Activated CD4-positive, alpha-beta T cell treated with anti-CD3 and anti-CD28 coated beads, Interleukin-2, amount 50 U/mL, for 48 hours (primary cell): ENCODE measurements at regions not wholly inside any gene's neighbourhood (a gene's known extent, or its start where the extent isn't known, plus 50 kb on each side); places are given as distances from the start of the nearest gene placed in this dataset.

Source experiments
- DNase-seq, 2 experiments: peaks; one replicate each; pipeline ENCODE4 v3.0.0-alpha.2; 2020

DNA sequence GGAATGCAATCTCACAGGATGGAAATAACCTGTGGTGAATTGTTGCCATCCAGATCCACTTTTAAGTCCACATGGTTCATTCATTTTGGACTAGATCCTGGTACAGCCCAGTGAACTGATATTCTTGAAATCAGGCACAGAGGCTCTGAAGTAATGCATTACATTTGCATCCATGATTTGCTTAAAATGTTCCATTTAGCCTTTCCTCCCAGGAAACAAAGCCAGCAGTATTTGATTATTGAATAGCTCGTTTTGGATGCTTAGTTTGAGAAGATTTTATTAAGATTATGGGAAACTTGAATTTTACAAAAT lies 995.8 kb upstream of the CDH2 start:
- DNase-seq: no peak

DNA sequence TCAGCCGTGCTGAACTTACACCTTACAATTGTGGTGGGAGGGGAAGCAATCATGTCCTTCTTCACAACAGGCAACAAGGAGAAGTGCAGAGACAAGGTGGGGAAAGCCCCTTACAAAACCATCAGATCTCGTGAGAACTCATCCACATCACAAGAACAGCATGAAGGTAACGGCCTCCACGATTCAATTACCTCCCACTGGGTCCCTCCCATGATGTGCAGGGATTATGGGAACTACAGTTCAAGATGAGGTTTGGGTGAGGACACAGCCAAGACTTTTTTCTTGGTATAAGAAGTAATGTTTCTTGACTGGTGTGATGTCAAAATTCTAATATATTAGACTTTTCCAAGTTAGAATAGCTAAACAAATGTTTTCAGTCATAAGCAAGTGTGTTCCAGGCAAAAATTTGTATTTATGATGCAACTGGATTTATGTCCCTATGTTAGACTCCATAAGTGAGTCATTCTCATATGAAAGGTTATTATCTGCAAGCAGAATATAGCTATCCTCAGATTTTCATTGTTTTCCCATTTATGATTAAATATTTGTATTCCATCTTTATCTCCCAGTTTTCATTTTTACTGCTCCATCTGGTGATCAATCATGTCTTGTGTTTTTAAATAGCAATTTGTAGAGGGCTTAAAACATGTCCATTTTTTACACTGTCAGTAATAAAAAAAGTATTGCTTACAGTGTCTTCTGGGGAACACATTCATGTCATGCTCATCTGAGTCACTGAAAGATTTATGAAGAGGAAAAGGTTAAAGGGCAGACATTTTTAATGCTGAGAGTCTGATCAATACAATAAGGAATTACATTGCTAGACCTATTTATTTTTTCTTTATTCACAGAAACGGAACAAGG lies 995.2 kb upstream of the CDH2 start:
- no peak for DNase-seq

DNA sequence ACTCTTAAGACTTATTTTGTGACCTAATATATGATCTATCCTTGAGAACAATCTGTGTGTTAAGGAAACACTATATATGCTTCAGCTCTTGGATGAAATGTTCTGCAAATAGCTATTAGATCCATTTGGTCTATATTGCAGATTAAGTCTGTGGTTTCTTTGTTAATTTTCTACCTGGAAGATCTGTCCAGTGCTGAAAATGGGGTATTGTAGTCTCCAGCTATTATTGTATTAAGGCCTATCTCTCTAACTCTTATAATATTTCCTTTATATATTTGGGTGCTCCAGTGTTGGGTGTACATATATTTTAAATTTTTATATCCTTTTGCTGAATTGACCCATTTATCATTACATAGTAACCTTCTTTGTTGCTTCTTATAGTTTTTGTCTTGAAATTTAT lies 992.7 kb upstream of the CDH2 start:
- DNase-seq: no peak

DNA sequence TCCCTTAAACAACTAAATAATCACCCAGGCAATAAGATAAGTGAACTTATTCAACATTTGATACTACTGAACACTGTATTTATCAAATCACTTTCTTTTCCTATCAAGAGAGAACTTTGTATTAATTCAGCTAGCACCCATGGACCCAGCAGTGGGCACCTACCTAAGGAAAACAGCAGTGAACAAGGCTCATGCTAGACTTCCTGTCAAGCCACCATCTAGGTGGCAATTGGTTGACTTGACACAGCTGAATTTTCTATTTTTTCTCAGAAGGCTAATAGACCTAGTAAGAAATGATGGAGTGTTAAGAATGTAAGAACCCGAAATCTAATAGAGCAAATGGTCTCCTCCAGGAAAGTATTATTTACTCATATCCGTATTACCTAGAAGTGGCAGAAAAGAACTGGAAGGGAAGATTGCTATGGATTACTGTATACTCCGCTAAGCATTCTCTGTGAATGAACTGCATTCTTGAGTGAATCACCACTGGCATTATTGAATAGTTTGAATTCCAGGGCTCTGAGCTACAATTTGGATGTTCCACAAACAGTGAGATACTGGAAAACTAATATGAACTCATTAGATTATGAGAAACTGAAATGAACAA lies 988.2 kb upstream of the CDH2 start:
- no peak for DNase-seq

DNA sequence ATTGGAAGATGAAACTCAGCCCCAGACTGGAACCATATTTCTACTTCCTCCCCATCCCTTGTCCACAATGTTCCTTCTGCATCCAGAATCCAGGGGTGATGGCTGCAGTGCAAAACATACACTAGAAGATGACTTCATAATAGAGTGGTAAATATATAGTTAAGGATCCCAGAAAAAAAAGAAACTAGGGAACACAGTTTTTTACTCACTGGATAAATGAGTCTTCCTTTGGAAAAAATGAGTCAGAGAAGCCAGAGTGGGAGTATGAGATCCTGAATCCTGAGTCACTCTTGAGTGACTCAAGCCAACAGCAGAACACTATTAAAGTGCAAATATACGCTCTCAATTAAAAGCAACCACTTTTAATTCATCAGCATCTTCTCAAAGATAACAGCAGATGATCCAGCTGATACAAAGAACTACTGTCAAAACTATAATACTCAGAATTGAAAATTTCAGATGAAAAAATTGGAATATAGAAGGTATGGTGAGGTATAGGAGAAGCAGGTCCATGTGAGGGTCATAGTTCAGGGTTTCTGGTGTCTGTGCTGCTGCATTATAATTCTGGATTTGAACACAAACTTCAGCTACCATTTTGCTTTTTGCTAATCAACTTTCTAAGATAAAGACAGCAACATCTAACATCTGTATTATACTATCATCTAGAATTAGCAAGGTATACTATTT lies 987.2 kb upstream of the CDH2 start:
- DNase-seq: no peak

DNA sequence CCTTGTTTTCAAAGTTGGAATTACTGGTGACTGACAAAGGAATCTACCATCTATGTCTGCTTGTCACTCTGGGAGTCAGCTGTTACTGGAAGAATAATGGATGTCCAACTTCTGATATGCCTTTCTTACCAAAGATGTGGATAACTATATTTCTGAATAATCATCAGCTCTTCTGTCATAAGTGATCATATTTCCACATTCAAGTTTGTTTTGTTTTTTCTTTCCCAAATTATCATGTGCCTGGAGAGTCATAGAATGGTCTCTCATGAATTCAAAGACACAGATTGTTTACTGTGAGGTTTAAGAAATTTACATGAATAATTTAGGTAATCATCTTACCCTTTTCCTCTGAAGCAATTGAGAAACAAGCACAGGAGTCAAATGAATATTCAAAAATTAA lies 986.7 kb upstream of the CDH2 start:
- DNase-seq: no peak

DNA sequence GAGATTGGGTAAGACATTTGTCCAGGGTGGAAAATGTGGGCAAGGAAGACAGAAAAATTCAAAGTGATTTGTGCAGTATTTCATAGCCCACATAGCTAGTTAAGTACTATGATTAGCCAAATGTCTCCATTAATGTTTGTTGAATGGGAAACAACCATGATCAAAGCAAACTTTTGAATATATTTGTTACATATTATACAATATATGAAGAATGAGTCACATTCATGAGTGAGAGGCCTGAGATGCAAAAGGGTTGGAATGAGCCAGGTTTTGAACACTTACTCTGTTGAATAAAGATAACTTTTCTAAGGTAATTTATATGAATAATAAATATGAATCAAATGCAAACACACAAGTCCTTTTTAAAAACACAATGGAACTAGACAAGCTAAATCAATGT lies 984.5 kb upstream of the CDH2 start:
- no peak for DNase-seq

DNA sequence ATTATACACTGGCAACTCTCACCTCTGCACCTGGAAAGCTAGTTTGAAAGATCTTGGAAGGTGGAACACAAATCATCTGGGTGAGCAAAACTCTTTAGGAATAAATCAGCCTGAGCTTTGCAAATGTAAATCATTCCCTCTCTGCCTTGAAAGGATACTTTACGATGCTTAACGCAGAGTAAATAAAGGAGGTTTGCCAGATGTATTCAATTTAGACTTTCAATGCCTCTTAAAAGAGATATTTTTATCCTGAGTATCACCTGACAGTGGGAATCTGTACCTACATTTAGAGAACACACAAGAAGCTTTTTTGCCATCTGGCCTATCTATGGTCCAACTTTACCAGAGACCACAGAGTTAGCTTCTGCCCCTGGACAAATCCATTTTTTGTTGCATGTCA lies 983.2 kb upstream of the CDH2 start:
- no peak for DNase-seq

DNA sequence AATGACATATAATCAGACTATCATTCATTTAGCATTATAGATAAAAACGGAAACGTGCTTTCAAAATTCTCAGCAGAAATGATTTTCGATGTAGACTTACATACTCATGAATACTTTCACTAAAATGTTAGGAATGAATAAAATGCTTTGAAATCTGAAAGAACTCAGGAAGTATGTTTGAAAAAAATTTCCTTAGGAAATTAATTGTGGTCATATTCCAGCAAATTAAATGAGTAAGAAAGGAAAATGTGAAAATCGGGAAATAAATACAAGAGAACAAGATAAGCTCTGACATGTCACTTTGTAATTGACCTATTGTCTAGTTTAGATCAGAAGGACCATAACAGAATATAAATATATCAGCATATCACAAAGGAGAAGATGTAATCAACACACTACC lies 981.0 kb upstream of the CDH2 start:
- no peak for DNase-seq

DNA sequence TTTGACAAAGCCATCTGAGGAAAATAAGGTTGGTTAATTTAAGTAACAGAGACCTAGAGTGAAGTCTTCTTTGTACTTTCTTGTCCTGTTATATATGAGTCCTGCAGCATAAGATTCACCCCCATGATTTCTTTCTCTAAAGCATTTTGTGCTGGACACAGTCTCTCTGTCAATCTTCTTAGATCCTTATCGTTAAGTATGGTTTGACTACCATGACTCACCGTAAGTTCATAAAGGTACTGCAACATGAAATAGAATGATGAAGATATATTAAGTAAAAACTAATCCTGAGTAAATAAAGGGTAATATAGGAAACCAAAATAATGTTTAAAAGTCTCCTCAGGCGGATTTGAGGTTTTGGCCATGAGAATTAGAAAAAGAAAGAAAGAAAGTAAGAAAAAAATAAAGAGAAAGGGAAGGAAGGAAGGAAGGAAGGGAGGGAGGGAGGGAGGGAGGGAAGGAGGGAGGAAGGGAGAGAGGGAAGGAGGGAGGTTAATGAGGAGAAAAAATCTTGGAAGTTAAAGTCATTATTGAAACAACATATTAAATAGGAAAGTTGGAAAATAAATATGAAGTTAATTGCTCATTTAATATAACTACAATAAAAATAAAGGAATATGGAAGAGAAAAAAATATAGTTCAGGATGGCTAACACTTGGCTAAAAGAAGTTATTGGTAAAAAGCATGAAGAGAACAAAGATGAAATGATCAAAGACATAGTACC lies 980.3 kb upstream of the CDH2 start:
- no peak for DNase-seq

DNA sequence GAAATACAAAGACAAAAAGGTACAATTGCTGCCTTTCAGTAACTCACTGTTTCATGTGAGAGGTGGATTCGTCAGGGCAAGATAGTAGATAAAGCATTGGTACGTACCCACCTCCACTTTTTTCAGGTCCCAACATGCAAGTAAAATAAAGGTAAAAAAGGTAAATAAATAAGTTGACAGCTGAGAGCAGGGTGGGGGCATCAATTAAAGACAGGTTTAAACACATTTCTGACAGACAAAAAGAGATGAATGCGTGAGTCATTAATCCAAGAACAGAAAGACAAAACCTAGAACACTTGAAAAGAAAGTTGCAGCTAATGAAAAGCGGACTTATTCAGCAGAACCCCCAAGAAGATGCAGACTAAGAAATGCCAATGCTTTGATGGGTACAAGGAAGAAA lies 979.6 kb upstream of the CDH2 start:
- DNase-seq: no peak

DNA sequence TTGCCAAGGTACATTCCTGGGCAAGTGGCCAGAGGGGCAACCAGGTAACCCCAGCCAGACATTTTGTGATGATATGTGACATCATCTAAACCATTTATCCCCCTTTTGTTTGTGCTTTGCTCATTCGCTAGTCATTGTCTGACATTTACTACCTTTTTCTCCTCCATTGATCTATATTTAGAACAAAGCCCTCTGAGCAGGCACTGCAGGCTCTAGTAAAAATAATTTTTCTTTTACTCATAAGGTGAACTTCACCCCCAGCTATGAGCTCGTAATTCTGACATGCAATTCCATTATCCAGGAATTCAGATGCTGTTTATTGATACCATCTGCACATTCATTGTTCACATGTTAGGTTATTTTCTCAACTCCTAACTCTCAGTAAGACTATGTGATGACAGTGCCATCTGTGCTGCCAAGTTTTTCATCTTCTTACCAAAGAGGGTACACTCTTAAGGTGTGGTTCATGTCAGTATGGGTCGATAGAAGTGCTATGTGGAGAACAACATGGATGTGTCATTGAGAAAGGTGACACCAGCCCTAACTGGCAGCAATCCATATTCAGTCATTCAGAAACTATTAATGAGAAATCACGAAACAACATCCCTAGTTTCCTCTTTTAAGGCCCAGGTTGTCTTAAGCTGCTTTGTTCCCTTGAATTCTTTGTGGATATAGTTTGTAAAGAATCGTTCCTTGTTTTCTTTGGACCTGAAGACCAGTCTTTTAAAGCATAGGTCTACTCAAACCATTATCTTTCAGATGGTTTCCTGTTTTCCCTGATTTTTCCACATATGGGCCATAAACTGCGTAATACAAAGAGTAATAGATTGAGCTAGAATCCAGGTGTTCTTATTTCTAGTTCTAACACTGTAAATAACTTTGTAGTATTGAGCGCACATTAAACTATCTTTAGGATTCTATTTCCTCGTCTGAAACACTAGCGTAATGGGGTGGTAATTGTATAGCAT lies 978.1 kb upstream of the CDH2 start:
- DNase-seq: no peak

DNA sequence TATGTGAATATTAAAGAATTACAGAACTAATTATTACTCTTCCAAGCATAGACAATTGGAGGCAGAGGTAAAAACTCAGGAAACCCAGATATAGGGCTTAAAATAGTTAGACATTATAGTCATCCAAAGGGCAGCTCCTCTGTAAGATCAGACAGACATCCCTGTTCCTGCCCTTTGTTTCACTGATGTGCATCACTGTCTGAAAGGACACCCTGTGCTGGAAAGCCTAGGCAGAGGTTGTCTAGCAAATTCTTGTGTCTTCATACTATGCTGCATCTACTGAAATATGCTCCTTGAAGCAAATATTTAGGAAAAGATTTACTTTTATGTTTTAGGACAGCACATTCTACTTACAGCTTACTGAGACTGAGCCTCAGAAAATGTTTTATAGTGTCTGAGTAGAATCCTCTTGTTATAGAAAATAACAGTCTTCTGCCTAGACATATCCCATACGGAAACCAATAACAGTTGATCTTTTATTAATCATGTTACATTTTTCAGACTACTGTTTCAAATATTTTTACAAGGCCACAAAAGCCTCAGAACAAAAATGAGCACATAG lies 977.3 kb upstream of the CDH2 start:
- DNase-seq: no peak

DNA sequence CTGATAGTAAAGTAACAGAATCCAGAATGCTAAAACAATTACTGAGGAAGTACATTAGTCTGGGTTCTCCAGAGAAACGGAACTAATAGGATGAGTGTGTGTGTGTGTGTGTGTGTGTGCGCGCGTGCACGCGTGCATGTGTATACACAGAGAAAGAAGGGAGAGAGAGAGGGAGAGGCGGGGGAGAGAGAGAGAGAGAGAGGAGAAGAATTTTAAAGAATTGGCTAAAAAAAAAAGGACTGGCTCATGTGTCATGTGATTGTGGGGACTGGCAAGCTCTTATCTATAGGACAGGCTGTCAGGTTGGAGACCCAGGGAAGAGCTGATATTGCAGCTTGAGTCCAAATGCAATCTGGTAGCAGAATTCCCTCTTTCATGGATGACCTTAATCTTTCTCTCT lies 976.2 kb upstream of the CDH2 start:
- no peak for DNase-seq

DNA sequence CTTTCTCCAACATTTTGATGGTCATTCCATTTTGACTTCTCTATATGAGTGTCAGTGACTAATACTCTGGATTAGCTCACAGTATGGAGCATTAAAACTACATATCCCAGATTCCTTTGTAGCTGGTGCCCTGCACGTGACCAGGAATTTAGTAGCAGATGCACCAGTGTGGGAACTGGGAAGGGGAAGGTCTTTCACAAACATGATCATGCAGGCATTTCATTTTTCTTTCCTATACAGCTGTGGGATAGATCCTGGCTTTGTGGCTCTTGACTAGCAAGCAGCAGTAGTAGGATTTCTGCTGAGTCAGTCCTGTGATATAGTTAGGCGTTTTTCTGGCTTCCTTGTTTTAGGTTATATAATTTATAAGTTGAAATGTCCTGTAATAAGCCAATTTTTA lies 971.0 kb upstream of the CDH2 start:
- DNase-seq: no peak

DNA sequence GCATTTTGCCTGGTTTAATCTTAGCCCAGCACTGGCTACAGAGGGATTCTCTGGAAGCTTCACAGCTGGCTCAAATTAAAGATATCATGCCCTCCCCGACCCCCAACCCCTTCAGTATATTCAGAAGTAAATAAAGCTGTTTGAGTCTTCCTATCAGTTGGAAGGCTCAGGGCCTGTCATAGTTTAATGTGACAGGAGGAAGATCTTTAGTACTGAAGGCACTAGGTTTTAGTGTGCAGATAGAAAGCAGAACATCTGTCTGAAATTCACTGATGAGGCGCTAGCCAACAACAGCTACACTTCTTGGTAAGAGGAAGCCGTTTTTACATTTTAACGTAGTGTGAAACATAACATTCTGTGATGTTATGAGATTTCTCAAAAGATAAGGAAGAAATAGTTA lies 969.1 kb upstream of the CDH2 start:
- DNase-seq: no peak

DNA sequence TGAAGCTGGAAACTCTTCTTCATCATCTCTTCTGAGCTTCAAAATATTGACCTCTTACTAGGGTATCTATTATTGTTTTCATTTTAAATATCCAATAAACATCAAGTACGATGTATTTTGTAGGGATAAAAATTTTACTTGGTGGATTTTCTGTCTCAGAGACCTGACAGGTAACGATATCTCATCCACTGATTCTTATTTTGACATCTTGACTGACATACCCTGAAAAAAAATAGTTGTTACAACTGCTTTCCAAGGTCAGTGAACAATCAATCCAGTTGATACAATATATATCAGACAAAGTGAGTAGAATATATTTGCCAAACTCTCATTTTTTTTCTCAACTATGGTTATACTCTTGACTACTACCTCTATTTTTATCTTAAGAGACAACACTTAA lies 963.7 kb upstream of the CDH2 start:
- DNase-seq: no peak

DNA sequence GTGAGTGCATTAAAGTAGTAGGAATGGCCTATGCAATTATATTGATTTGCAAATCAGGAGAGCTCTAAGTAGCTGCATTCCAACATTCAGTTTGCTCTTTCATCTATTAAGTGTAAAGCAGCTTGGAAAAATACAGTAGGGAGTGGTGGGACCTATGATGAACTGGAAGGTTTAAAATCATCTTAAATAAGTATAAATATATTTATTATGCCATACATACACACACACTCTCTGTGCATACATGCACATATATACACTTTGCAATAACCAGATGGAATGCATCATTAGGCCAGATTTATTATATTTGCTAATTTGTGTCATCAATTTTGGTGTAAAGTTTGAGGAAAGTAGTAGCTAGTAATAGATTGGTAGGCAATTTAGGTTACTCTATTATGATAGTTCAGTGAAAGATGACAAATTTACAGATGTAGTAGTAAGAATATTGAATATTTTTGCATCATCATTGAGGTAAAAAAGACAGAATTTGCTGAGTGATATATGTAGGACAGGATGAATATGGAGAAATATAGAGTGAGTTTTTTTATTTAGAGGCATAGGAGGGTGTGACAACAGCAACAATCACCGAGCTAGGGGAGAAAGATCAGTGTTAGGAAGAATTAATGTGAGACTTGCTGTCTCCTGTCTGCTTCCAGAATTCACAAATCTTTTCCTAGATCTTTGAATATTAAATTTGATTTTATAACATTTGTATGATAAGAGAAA lies 961.0 kb upstream of the CDH2 start:
- DNase-seq: no peak

DNA sequence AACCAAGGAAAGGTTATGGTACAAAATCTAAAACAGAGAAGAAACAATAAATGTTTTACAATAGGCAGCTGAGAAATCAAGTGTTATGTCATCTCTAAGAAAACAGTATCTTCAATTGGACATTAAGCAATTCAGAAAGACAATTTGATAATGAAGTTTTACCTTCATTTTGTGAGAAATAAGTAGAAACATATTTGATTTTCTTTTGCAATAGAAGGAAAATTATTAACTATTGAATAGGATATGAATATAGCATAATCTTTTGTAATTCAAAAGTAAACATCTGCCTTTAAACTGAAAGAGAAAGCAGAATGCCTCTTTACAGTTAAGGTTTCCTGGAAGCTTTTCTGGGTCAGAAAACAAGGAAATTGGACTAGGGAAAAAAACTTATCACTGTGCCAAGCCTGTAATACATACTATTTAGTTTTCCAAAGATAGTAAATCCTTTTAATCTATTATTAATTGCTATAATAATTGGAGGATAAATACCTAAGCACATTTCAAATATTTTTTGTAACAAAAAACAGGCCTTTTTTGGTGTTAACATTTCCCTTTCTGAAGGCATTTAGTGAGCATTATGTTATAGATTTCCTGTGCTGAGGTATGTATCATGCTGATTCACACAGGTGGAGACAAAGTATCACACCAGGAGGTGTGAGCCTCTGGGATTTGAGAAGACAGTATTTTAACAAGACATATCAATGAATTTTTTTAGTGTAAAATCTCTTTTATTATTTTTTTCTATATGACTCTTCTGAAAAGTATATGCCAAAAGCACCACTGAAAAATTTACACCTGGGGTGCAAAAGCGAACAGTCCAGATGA lies 947.0 kb upstream of the CDH2 start:
- no peak for DNase-seq

DNA sequence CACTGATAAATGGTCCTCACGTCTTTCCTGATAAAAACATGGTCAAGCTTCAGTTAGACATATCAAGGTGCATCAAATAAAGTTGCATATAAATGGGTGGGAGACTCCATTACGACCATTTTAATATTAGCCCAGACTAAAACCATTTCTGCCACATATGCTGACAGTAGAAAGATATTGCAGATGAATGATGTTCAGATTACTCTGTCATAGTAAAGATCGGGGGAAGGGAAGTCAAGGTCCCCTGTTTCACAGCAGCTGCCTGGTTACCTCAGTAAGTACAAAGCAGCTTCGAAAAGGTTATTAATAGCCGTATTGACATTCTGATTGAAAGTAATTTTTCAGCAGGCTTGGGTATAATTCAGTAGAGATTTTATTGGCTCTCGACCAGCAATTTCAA lies 927.7 kb upstream of the CDH2 start:
- DNase-seq: no peak

DNA sequence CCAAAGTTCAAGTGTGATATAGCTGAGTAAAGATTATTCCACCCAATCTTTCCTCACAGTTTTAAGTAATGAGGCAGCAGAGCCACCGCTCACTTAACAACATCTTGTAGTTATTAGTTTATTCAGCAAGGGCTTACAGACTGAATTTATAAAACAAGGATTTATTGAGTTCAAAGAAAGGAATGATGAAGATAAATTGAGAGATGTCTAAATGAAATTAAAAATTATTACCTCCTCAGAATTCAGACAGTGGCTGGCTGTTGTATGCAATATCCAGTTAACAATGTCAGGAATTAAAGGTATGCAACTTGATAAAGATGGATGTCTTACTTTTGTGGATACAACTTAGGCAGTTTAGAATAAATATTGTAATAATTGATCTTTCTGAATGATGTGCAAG lies 927.3 kb upstream of the CDH2 start:
- DNase-seq: no peak
